Activated naive CD8-positive, alpha-beta T cell treated with anti-CD3 and anti-CD28 coated beads, Interleukin-2, amount 10 ng/mL, durations not matched to agents 7 days and 5 days (primary cell): ENCODE measurements at regions not wholly inside any gene's neighbourhood (a gene's known extent, or its start where the extent isn't known, plus 50 kb on each side); places are given as distances from the start of the nearest gene placed in this dataset.

ENCODE experiments used
- ATAC-seq: fragments of 150-1000 bp; cut with Tn5 transposase; one replicate; pipeline ENCODE4 v1.10.0; 2021; ENCODE audit warnings: low read depth, moderate library complexity
- POLR2A ChIA-PET: fragments of 350-600 bp; sonication (Branson Sonifier 250); formaldehyde crosslinking; loops from one replicate; lab custom pipeline; 2021; ENCODE audit warnings: antibody characterized with exemption; lab: Charles Lee
- DNase-seq: peaks from one replicate; pipeline ENCODE4 v3.0.0; 2021
- H3K27ac Mint-ChIP-seq: one replicate; pipeline ENCODE4 v1.8.0; 2022; ENCODE audit warnings: mild to moderate bottlenecking, mixed read lengths
- H3K27me3 Mint-ChIP-seq: one replicate; pipeline ENCODE4 v1.8.0; 2022; ENCODE audit warnings: mild to moderate bottlenecking, moderate library complexity, mixed read lengths
- H3K36me3 Mint-ChIP-seq: one replicate; pipeline ENCODE4 v1.8.0; 2021; ENCODE audit warnings: mild to moderate bottlenecking, mixed read lengths
- H3K4me1 Mint-ChIP-seq: one replicate; pipeline ENCODE4 v1.8.0; 2021; ENCODE audit warnings: mixed read lengths
- H3K4me3 Mint-ChIP-seq: one replicate; pipeline ENCODE4 v1.8.0; 2022; ENCODE audit warnings: mild to moderate bottlenecking, moderate library complexity, mixed read lengths
- H3K9me3 Mint-ChIP-seq: one replicate; pipeline ENCODE4 v1.8.0; 2021; ENCODE audit warnings: mixed read lengths

DNA sequence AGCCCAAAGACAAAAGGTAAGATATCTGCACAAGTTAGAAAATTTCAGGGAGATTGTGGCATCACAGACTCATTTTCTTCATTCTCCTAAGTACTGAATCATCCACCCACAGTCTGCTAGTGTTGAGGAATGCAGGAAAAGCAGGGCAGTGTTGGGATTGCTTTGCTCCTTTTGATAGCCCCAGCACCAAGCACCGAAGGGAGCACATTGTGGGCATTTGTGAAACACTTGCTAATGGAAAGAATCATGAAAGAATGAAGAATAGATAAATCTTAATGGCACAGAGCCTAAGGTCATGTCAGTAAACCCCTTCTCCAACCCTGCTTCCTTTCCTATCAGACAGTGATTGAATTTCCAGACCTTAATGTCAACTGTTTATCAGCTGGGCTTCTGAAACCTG is 103.1 kb upstream of the GPRIN3 start:
- H3K36me3 Mint-ChIP-seq: peaks cover 3% of the 10 kb centered on the region
- H3K9me3 Mint-ChIP-seq: peaks cover 3% of the 10 kb centered on the region
- no peak overlapping the region for H3K27ac Mint-ChIP-seq
- no peaks in the 10 kb centered on the region for H3K27me3 Mint-ChIP-seq
- no peak for DNase-seq
- POLR2A ChIA-PET: no interaction called here
- H3K4me1 Mint-ChIP-seq: no peaks in the 10 kb centered on the region
- no peak for ATAC-seq
- H3K4me3 Mint-ChIP-seq: no peak overlapping the region

DNA sequence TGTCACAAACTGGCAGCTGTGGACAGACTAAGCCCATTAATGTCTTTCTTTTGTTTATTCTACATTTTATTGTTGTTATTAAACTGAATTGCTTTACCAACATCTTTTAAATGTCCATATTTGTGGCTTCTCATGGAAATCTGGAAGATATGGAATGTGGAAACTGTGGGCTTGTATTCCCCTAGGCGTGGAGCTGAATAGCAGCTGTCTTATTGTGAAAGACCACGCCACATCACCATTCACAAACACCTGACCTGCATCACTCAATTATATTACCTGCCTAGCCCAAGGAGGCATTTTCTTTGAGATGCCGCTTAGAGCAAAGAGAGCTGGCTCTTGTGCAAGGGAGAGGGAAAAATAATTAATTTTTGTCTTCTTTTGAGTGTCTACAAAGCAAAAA is 96.9 kb upstream of the GPRIN3 start:
- Mint-ChIP-seq H3K36me3 (peaks cover 3% of the 10 kb centered on the region), H3K27ac (no peak overlapping the region), H3K4me3 (no peak overlapping the region), H3K9me3 (peaks cover 3% of the 10 kb centered on the region), H3K27me3 (no peaks in the 10 kb centered on the region), H3K4me1 (no peaks in the 10 kb centered on the region)
- DNase-seq (no peak), ATAC-seq (no peak)
- POLR2A ChIA-PET: no interaction called here

DNA sequence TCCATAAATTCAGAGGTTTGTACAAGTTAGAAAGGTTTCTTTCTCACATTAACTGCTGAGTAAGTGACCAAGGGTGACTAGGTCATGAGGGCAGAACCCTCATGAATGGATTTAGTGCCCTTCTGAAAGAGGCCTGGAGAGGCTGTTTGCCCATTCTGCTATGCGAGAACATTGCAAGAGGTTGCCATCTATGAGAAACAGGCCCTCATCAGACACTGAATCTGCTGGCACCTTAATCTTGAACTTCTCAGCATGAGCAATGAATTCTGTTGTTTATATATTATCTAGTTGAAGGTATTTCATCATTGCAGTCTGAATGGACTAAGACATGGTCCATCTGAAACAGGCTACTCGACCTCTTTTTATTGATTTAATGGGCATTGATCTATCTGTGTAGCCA is 96.2 kb upstream of the GPRIN3 start:
- no peak for ATAC-seq
- H3K9me3 Mint-ChIP-seq: peaks cover 3% of the 10 kb centered on the region
- no peak overlapping the region for H3K4me3 Mint-ChIP-seq
- H3K36me3 Mint-ChIP-seq: peaks cover 3% of the 10 kb centered on the region
- no peak overlapping the region for H3K27ac Mint-ChIP-seq
- no peak for DNase-seq
- no peaks in the 10 kb centered on the region for H3K27me3 Mint-ChIP-seq
- POLR2A ChIA-PET: no interaction called here
- H3K4me1 Mint-ChIP-seq: no peaks in the 10 kb centered on the region

DNA sequence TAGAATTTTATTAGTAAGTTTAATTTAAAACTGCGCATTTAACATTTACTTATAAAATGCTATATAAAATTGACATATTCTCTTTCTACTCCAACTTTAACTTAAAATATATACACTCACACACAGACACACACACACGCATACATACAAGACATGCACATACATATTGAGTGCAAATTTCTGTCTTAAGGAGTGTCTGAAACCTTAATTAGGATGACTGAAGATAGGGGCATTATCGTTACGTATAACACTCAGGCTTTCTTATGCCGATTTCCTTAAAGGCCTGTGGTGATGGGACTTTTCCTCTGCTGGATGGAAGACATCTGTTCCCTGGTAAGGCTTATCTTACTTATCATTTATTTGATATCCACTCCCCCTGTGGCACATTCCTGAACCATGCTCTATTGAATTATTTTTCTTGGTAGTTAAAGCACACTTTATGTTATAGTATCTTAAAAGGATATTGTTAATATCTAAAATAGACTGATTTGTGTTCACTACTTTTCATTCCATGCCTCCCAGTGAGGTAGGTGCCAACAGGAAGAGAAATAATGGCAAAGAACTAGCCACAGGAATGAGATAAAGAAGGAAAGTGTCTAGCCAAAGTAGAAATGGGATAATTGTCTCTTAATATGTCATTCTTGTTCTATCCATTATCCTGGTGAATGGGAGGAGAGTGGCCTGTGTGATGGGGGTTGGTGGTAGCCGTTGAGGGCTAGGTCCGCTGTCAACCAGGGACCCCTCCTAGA is 92.9 kb upstream of the GPRIN3 start:
- no peaks in the 10 kb centered on the region for H3K4me1 Mint-ChIP-seq

DNA sequence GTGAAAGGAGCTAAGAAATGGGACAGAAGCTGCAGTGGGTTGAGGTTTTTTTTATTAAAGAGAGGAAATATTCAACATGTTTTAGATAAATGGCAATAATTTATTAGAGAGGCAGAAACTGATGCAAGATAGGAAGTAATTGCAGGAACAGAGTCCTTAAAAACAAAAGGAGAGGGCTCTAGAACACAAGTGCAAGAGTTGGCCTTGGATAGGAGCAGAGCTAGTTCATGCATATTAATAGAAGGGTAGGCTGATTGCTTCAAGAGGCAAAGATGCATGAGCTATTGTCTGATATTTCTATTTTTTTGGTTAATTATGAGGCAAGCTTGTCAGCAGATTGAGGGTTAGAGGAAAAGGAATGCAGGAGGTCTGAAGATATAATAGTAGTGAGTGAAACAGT is 91.0 kb upstream of the GPRIN3 start:
- ATAC-seq (no peak), DNase-seq (no peak)
- POLR2A ChIA-PET: no interaction called here
- no peaks in the 10 kb centered on the region for H3K36me3 Mint-ChIP-seq
- no peaks in the 10 kb centered on the region for H3K4me1 Mint-ChIP-seq
- H3K27ac Mint-ChIP-seq: no peak overlapping the region
- no peak overlapping the region for H3K4me3 Mint-ChIP-seq
- no peaks in the 10 kb centered on the region for H3K27me3 Mint-ChIP-seq
- H3K9me3 Mint-ChIP-seq: no peaks in the 10 kb centered on the region

More for the DNA sequence above, 92.9 kb upstream of the GPRIN3 start:
- Mint-ChIP-seq H3K36me3 (no peaks in the 10 kb centered on the region), H3K4me3 (no peak overlapping the region), H3K27ac (no peak overlapping the region), H3K9me3 (no peaks in the 10 kb centered on the region), H3K27me3 (no peaks in the 10 kb centered on the region)
- ATAC-seq (no peak), DNase-seq (no peak)
- POLR2A ChIA-PET: no interaction called here

DNA sequence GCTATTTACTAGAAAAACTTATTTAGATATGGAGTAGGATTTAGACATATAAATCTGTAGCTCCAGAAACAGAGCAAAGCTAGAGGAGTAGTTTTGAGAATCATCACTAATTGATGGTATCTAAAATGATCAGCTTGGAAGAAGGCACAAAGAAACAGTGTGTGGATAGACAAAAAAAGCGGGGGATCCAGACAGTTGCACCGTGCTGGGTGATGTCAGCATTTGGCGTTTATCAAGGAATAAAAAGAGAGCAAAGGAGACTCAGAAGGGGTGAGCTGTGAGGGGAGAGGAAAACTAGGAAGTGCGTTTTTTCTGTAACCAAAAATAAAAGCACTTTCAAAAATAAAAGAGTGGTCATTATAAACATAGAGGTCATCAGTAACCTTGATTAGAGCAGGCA is 90.5 kb upstream of the GPRIN3 start:
- Mint-ChIP-seq H3K36me3 (no peaks in the 10 kb centered on the region), H3K4me3 (no peak overlapping the region), H3K27ac (no peak overlapping the region), H3K27me3 (no peaks in the 10 kb centered on the region), H3K9me3 (no peaks in the 10 kb centered on the region), H3K4me1 (no peaks in the 10 kb centered on the region)
- no peak for DNase-seq
- POLR2A ChIA-PET: no interaction called here
- no peak for ATAC-seq

DNA sequence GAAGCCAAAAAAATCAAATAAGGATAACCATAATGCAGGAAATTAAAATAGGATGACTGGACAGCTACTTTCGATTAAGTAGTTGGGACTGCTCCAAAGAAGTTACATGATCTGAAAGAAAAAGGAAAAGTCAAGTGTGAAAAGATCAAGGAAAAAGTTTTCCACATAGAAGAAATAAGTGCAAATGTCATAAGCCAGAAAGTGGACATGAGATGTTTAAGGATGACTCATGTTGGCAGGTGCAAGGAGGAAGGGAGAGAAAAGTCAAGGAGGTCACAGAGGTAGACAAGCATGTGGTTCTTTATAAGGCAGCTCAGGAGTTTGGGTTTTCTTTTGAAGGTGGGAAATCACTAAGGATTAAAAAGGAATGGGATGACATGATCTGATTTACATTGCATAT is 89.8 kb upstream of the GPRIN3 start:
- H3K4me3 Mint-ChIP-seq: no peak overlapping the region

DNA sequence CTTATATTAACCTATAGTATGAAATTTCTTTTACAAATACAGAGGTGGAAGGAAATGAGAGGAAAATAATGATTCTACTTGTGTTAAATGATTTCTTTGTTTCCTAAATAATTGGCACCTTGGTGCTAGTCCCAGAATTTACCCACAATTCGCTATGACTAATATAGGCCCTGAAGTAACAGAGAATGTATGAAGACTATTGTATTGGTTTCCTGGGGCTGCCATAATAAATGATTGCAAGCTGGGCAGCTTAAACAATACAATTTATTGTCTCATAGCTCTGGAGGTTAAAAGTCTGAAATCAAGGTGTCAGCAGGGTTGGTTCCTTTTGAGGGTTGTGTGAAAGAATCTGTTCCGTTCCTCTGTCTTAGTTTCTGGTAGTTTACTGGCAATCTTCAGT is 74.8 kb upstream of the GPRIN3 start:
- Mint-ChIP-seq H3K9me3 (peaks cover 15% of the 10 kb centered on the region), H3K27me3 (no peaks in the 10 kb centered on the region), H3K36me3 (peaks cover 9% of the 10 kb centered on the region), H3K27ac (no peak overlapping the region), H3K4me1 (no peaks in the 10 kb centered on the region), H3K4me3 (no peak overlapping the region)
- DNase-seq: no peak
- ATAC-seq: no peak
- POLR2A ChIA-PET: no interaction called here

More for the DNA sequence above, 89.8 kb upstream of the GPRIN3 start:
- no peak overlapping the region for H3K27ac Mint-ChIP-seq
- POLR2A ChIA-PET: no interaction called here
- H3K36me3 Mint-ChIP-seq: no peaks in the 10 kb centered on the region
- H3K27me3 Mint-ChIP-seq: no peaks in the 10 kb centered on the region
- DNase-seq (no peak), ATAC-seq (no peak)
- H3K9me3 Mint-ChIP-seq: no peaks in the 10 kb centered on the region
- no peaks in the 10 kb centered on the region for H3K4me1 Mint-ChIP-seq

DNA sequence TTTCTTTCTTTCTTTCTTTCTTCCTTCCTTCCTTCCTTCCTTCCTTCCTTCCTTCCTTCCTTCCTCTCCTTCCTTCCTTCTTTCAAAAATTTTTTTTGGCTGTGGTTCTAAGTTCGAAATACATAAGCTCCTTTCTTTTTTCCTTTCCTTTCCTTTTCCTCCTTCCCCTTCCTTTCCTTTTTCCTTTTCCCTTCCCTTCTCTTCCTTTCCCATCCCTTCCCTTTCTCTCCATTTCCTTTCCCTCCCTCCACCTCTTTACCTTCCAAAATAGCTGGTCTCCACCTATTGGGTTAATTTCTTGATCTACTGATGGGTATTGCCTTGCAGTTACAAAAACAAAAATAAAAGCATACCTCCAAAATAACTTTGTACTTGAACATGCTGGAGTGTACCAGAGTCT is 73.4 kb upstream of the GPRIN3 start:
- Mint-ChIP-seq H3K4me1 (no peaks in the 10 kb centered on the region), H3K4me3 (no peak overlapping the region), H3K9me3 (peaks cover 15% of the 10 kb centered on the region), H3K27ac (no peak overlapping the region), H3K36me3 (peaks cover 6% of the 10 kb centered on the region), H3K27me3 (no peaks in the 10 kb centered on the region)
- POLR2A ChIA-PET: no interaction called here
- DNase-seq (no peak), ATAC-seq (no peak)

DNA sequence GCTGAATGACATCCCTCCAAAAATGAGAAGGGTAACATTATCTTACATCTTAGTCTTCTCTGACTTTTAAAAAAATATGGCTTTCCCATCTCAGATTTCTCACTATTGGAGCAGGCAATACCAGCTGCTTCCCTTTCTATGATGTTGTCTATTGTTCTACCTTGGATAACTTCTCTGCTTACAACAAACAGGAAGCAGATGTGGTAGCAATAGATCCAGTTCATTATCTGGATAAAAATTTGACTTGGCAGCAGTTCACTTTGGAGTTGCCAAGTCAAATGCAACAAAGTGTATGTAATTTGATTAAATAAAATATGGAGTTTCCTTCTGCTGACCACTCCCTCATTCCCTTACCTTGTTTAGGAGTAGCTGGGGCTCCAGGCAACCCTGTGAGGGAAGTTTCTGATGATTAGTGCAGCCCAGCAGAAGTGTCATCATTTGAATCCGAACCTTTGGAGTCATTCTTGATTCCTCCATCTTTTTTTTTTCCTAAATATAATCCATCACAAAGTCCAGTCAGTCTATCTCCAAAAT is 72.0 kb upstream of the GPRIN3 start:
- Mint-ChIP-seq H3K9me3 (peaks cover 14% of the 10 kb centered on the region), H3K27me3 (no peaks in the 10 kb centered on the region), H3K36me3 (peaks cover 6% of the 10 kb centered on the region), H3K4me1 (no peaks in the 10 kb centered on the region), H3K27ac (no peak overlapping the region), H3K4me3 (no peak overlapping the region)
- POLR2A ChIA-PET: no interaction called here
- ATAC-seq (no peak), DNase-seq (no peak)

DNA sequence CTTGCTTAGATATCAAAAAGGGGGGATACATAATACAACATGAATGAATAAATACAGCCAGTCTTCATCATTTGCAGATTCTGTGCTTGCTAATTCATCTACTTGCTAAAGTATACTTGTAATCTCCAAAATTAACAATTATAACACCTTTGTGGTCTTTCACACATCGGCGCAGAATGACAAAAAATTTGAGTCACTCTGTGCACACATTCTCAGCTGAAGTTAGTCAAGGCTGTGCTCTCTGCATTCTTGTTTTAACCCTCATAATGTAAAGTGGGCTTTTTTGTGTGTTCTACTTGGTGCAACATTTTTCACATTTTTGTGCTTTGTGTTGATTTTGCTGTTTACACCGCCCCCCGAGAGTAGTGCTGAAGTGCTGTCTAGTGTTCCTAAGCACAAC is 65.8 kb upstream of the GPRIN3 start:
- H3K27me3 Mint-ChIP-seq: no peaks in the 10 kb centered on the region
- ATAC-seq (no peak), DNase-seq (no peak)
- no peaks in the 10 kb centered on the region for H3K36me3 Mint-ChIP-seq
- no peak overlapping the region for H3K4me3 Mint-ChIP-seq
- H3K27ac Mint-ChIP-seq: no peak overlapping the region
- no peaks in the 10 kb centered on the region for H3K4me1 Mint-ChIP-seq
- peaks cover 5% of the 10 kb centered on the region for H3K9me3 Mint-ChIP-seq
- POLR2A ChIA-PET: no interaction called here

DNA sequence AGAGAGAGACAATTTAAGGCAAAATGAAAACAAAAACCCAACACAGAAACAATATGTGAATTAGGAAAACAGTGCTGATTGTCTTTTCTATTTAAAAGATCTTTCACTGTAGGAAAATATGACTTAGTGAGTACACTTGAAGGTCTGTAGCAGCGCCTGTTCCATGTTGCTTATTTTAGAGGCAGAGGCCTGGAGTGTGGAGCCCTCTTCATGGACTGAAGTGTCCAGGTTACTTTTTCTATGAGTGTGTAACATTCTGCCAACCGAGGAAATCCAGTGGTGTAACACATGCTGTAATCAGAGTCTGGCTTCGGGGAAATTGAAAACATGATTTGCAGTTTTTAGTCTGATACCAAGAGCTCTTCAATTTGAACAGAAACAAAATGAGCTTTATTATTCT is 64.0 kb upstream of the GPRIN3 start:
- DNase-seq (no peak), ATAC-seq (no peak)
- Mint-ChIP-seq H3K36me3 (no peaks in the 10 kb centered on the region), H3K4me1 (peaks cover 7% of the 10 kb centered on the region), H3K4me3 (no peak overlapping the region), H3K27ac (no peak overlapping the region), H3K9me3 (peaks cover 4% of the 10 kb centered on the region), H3K27me3 (no peaks in the 10 kb centered on the region)
- POLR2A ChIA-PET: no interaction called here

DNA sequence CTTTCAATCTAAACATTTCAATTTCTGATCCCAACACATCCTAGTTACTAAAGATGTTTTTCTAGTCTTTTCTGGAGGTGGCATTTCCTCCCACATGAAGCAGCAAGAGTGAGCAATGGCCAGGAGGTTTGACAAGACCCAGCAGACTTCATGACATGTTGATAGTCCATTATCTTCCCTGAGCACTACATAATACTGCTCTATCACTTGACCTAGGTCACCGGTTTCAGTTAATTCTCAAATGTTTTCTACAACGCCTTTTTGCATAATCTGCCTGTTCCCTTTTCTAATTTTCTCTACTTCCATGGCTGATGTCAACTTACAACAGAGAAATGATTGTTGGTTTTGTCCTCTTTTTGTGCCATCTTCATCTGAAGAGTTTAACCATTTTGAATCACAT is 62.0 kb upstream of the GPRIN3 start:
- ATAC-seq: no peak
- H3K36me3 Mint-ChIP-seq: peaks cover 5% of the 10 kb centered on the region
- no peaks in the 10 kb centered on the region for H3K27me3 Mint-ChIP-seq
- H3K4me1 Mint-ChIP-seq: peaks cover 7% of the 10 kb centered on the region
- no peak overlapping the region for H3K27ac Mint-ChIP-seq
- DNase-seq: no peak
- peaks cover 7% of the 10 kb centered on the region for H3K9me3 Mint-ChIP-seq
- no peak overlapping the region for H3K4me3 Mint-ChIP-seq
- POLR2A ChIA-PET: no interaction called here

DNA sequence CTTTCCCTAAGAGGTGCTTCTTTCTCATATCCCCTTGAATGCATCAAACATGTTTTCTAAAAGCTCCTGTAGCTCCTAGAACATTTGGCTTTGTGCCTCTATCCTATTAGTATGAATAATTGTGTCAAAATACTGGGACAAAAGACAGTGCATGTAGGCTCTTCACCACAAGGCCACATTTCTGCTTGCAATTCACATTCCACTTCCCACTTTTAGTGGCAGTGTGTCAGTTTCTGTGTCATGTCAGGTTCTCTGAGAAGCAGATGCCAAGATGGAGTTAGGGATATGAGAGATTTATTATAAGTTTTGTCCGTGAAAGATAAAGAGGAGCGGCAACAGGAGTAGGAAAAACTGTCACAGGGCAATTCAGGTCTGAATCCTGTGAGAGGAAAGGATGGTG is 61.3 kb upstream of the GPRIN3 start:
- Mint-ChIP-seq H3K9me3 (peaks cover 7% of the 10 kb centered on the region), H3K4me1 (peaks cover 7% of the 10 kb centered on the region), H3K36me3 (peaks cover 6% of the 10 kb centered on the region), H3K27me3 (no peaks in the 10 kb centered on the region), H3K27ac (no peak overlapping the region), H3K4me3 (no peak overlapping the region)
- ATAC-seq: no peak
- DNase-seq: no peak
- POLR2A ChIA-PET: no interaction called here
